HG02588 (cell line): ENCODE measurements at regions not wholly inside any gene's neighbourhood (a gene's known extent, or its start where the extent isn't known, plus 50 kb on each side); places are given as distances from the start of the nearest gene placed in this dataset.

Experiments
- ATAC-seq: cut with Tn5 transposase; IDR thresholded peaks from one replicate; pipeline ENCODE4 v1.9.1; 2021; ENCODE audit warnings: mild to moderate bottlenecking, moderate library complexity; ENCODE audit not compliant: unreplicated experiment

DNA sequence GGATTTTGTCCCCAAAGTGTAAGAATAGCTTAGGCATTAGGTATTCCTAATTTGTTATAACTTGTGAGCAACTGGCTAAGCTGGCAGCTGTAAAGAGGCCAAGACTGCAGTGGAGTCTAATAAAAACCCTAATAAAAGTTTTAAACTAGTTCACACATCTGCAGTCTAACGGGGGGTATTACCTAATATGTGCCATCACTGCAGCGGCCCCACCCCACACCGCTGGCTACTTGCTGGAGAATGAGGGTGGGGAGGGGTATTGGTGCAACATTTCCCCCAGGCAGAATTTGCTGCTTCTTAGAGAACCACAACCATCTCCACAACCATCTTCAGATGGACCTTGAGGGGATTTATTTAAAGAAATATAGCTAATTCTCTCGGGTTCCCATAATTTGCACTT, 135.0 kb downstream of the ZC3H11B start:
- ATAC-seq, result no peak

DNA sequence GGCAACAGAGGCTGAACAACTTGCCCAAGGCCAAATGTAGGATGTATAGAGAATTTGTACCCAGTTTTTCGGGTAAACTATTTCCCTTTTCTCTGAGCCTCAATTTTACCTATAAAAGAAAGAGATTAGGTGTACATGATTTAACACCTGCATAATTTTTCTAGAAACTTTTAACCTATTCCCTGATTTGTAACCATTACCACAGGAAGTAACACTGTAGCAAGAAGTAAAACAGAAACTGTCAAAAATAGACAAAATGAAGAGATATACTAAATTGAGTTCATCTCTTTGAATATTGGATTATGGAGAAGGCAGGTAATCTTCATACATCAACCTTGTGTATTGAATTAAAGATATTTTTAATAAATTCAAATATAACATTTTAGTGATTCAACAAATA, 136.2 kb downstream of the ZC3H11B start:
- peak; percentile 27 for ATAC-seq

DNA sequence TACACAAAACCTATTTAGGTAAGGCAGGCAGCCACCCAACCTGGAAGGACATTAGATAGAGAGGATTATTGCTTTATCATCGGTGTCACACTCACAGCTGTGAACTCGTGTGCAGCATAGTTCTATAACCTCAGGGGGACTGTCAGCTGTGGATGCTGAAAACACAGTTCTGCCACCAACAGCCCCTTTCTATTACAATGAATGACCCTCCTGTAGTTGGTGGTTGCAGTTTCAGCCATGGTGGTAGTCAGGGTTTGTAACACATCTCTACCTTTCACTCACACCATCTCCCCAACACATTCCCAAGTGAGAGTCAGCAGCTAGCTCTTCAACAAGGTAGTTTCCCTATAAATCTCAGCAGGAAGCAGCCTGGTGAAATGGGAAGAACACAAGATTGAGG, 136.8 kb downstream of the ZC3H11B start:
- ATAC-seq, result peak; percentile 94

DNA sequence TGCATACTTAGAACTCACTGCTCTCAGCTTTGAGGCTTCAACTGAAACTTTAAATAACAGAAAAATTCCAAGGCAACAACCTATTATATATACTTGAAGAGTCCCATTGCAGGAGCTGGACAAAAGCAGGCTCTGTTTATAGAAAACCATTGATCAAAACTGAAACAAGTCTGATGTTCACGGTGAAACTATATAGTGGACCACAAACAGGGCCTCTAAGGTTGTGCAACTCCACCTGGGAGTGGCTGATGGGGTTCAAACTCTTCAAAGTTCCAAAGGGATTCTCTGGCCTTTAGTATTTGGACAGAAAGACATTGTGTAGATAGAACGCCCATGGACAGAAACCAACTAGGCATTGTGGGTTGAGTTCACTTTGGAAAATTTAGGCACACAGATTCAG, 140.3 kb downstream of the ZC3H11B start:
- ATAC-seq, result no peak

DNA sequence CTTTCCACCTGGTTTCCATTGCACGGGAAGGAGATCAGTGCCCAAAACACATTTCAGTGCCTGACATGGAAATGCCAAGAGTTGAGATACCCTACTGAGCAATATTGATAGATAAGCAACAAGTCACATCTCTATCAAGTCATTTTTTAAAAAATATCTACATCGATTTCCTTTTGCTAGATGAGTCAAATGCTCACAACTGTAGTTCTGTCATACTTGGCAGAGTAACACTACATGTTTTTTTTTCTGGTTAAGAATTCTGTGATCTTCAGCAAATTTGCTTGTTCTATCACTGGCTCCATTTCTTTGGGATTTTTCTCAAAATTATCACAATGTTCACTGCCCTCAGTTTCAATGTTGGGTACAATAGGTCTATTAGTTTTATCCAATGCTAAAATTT, 145.4 kb downstream of the ZC3H11B start:
- no peak for ATAC-seq

DNA sequence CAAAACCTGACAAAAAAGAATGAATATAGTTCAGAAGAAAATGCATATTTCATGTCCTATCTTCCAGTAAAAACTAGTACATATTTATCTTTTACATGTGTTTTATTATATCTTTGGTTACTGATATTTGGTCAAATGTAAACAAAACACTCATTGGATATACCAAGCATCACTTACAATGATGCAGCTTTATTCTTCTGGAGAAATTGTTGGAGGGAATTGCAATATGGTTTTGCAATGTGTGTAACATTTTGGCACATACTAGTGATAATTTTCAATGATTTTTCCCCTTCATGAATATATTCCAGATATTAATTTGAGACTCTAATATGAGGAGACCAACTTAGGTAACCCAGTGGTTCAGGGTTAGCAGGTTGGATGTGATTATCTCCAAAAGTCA, 146.1 kb downstream of the ZC3H11B start:
- no peak for ATAC-seq

DNA sequence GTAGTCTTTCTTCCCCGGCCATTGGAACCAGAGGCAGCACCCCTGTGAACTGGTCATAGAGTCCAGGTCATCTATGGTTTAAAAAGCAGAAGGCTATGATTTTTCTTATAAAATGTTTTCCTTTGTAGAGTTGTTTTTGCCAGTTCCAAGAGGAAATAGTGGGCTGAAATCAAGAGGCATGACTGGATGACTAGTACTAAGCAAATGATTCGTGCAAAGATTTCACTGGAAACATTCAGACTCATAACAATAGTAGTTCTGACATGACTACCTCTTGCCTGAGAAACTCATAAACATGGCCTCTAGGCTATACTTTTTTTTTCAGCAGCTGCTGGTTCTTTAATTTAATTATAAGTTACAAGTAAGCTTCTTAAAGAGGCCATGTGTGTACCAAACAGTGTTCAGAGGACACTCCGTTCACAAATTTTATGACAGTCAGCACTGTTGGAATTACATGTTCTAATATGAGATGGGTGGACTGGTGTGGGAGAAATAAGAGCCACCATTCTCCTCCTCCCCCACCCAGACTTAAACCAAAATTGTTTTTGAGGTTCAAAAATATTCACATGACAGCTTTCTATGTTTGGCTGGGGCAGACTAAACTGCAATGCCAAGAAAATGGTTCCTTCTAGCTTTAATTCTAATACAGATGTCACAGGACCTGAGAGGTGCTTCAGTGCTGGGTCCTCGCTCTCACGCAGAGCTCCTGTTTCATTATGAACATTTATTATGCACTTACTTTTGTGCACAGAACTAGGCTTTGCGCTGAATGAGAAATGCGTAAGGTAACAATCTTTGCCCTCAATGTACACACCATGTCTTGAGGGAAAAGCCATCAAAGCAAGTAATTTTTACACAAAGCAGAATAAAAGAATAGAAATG, 147.5 kb downstream of the ZC3H11B start:
- peak; percentile 53 for ATAC-seq

DNA sequence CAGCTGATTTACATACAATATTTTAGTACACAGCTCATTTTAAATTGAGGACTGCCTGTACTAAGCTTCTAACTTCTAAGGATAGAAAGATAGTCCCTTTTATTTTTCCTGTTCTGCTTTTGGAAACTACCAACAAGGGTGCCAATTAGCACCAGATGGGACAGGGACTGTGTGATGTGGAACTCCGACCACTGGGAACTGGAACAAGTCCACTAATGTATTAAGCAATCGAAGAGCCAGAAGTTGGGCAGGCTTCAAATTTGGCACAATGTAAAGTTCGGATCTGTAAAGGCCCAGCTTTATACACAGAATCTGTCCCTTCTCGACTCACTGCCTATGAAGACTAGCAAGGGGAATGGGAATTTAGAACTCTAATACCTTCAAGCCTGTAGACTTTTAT, 149.3 kb downstream of the ZC3H11B start:
- no peak for ATAC-seq

DNA sequence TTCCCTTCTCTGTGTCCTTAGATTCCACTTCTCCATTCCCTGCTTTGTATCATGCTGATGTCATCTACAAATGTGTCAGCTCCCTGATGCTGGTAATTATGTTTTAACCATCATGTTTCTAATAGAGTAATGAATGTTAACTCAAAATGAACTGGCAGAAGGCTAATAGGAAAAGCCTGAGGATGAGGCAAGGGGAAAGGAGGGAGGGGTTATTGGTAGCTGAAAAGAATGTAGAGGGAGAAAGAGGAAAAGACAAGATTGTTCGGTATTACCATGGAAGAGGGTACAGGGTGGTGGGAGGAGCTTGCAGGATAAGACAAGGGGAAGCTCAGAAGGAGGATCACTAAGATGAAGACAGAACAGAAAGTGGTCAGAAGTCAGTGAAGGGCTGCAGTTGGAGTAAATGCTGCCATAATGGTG, 150.9 kb downstream of the ZC3H11B start:
- ATAC-seq, result no peak

DNA sequence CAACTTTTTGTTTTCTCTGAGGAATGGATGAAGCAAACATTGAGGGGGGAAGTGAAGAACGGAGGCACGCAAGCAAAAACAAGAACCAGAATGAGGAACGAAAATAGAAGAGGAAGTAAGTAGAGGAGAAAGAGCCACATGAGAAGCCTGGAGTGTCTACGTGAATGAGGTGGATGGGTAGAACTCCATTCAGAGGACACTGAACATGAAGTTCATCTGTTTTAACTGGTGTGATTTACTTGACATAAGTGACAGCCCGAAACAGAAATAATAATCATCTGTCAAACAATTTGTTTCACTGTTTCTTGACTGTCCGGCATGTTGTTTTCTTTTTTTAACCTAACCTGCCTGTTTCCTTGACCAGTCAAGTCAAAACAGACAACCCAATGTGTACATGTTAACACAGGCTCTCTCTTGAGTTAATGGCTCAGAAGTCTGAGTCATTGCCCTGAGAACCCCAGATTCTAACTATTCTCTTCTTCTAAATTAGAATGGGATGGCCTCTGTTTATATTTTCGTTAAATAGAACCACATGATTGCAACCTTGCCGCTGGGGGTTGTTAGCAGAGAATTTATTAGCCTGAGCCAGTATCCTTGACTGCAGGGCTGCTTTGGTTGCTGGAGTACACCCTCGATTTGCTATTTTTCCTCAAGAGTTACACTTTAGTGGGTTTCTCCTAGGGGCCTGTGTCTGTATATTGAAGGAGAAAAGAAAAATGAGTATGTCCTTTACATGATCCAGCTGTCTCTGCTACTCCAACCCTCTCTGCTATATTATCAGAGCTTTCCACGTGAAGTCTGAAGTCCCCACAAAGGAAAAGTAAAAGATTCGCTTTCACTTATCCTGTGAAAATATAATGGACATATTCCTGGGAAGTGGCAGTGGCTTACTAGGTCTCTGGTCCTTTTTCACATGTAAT, 151.7 kb downstream of the ZC3H11B start:
- ATAC-seq, result peak; percentile 64

DNA sequence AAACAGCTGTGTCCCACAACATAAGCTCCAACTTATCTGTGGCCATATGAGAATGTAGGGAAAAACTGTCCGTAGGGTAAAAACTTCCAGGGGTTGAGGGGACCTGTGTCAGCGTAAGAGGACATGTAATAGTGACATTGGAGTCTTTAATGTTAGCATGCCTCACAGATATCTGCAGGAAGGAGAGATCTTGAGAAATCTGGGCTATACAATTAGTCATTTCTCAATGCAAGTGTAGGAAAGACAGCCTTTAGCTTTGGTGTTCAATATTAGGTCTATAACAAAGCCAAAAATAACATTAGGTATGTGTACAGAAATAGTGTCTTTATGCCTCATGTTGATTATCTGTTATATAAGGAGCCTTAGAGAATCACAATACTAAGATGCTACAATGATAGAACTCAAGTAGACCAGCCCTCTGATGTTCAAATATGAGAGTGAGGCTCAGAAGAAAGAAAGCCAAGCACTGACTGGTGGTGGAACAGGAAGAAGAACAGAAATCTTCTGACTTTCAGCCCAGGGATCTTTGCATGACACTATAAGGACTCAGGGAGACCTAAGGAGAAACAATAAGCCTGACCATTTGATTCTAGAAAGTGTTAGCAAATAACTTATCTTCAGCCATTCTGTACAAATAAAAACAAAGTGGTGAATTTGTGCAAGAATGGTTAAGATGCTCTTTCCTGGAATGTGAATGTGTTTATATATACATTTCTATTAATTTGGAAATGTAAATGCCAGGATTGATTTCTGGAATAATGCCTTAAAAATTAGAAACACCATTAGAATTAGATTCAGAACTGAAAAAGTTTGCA, 152.6 kb downstream of the ZC3H11B start:
- no peak for ATAC-seq

DNA sequence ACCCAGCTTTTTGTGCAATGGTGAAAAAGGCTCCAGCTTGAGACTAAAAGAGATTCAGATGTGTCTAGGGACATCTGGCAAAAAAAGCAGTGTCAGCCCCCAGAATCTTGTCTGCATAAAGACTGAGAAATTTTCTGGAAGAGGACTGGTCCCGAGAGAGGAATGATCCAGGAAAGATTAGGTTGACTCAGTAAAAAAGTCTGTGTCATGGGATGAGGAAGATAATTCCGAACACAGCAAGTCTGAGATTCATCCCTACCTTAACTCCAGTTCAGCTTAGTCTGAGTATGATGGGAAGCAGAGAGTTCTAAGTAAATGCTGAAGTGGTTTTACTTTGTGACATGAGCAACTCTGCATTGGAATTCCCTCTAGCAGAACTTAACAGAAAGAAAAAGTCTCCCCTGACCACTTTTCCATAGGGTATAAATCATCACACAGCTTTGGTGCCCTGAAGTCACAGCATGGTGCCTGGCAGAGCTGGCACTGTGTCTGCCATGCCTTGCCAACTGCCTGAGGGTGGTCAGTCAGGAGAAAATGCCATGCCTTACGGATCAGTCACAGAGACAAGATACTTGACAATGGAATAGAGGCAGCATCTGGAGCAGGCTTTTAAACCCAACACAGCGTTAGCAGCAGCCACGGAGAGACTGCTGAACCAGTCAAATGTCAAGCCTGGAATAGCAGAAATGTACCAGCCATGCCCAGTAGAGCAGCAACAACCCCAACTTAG, 153.4 kb downstream of the ZC3H11B start:
- no peak for ATAC-seq

DNA sequence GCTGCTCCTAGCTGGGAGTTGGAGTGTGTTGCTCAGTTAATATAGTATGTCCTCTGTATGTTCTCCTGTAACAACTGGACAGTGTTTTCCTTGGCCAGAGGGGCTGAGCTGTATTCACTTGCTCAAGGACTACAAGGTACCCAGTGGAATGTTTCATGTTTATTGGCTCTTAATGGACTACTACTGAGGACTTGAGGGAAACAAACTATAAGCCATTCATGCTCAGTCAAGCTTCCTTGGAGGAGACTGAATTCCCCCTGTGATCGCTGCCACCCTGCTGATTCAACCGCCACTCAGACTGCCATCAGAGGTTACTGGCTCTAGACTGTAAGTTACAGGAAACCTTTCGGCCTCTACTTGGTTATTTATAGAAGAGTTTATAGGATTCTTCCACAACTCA, 166.6 kb downstream of the ZC3H11B start:
- ATAC-seq, result no peak

DNA sequence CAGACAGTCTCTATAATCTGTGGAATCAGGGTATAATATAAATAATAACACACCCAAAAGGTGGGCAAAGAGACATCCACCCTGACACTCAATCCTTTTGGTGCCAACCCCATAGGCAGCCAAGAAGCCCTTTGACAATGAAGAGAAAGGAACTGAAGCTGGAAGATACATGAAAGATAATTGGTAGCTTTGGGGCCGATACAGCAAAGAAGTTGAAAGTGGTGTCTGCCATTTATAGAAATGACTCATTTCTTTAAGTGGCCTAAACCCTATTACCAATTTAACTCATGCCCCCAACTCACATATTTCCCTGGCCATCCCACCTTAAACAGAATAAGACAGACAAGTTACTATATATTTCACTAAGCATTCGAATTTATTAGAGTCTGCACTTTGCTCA, 167.0 kb downstream of the ZC3H11B start:
- no peak for ATAC-seq

DNA sequence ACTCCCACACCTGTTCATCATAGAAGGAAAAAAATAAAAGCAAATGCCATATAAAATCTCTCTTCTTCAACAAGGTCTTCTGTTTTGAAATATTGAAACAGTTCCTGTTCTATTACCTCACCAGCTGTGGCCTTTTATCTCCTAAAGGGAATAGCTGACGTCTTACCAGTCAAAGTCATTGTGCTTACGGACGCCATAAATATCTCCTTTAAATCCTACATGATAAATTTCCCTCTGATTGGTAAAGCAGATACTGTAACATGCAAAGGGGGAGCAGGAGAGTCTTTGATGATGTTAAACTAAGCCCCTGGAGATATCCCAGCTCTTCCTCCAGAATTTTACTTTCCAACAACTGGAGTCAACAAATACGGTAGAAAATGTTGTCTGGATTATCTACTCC, 168.4 kb downstream of the ZC3H11B start:
- ATAC-seq, result no peak

DNA sequence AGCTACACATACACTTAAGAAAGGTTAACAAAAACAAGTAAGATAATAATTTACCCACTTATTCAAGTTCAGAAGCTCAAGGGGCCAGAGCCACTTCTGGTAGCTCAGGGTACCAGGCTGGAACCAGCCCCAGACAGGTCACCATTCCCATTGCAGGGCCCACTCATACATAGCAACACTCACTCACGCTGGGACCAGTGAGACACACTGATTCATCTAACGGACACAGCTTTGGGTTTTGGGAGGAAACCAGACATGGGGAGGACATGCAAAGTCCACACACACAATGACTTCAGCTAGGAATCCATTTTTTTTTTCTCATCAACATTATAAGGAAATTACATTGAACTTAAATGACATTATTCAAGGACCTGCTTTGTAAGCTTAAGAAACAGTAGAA, 169.1 kb downstream of the ZC3H11B start:
- no peak for ATAC-seq

DNA sequence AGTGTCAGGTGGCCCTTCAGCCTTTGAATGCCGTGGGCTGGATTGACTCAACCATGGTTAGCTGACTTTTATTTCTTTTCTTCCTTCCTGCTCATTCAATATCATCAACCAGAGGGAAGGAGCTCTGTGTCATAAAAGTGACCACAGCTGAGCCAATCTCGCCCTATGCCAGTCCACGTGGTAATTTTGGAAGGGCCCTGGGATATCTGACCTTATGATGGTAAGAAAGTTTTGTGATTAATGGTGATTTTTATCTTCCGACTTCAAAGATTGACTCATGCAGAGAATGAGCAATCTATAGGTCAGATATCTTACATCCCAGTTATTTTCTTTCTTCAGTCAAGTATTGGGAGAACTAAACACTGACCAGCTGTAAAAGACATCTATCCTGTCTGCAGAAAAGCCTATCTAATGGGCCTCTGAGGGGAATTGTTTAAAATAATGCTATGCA, 170.3 kb downstream of the ZC3H11B start:
- no peak for ATAC-seq

DNA sequence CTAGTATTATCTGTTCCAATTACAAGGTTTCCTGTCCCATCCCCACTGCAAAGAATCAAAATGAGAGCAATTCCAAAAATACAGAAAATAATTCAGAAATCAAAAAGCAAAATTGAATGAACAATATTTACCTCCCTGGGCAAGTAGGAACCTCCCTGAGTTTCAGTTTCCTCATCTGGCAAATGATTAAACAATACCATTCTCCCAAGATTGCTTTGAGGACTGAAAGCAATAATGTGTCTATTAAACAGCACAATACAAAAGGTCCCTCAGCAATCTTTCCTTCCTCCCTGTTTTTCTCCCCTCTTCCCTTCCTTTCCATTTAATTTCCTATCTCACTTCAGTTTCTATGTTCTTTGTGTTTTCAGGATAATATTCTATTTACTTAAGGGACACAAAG, 171.0 kb downstream of the ZC3H11B start:
- no peak for ATAC-seq

DNA sequence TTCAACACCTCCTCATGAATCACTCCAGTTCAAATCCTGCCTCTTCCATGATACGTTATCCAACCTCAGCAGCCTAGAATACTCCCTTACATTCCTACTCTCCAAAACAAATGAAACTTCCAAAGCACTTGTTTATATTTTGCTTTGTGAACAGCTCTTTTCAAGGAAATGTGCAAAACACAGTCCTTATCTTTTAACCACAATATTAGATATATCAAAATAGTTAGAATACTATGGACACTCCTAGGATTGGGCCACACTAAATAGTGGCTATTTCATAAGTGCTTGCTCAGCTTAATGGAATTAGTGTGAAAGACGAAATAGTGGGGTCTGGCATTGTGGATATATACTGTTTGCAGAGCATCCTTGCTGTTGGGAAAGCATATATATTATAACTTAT, 173.5 kb downstream of the ZC3H11B start:
- no peak for ATAC-seq

DNA sequence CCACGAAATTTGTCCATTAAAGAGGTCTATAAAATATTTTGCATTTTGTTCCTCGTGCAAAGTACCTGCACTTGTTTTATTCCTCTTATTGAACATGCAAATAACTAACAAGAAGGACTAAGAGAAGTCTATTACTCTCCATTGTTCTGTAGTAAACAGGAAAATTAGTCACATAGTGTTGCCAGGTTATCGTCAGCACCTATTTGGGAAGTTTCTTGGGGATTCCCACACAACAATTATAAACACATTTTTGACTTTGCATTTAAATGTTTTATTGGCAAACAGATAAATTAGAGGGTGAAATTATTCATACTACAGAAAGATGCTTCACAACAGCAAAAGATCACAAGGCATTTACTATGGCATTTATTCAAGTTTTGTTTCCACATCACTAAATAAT, 174.5 kb downstream of the ZC3H11B start:
- no peak for ATAC-seq
